ENCODE measurements at regions not wholly inside any gene's neighbourhood (a gene's known extent, or its start where the extent isn't known, plus 50 kb on each side); places are given as distances from the start of the nearest gene placed in this dataset.

DNA sequence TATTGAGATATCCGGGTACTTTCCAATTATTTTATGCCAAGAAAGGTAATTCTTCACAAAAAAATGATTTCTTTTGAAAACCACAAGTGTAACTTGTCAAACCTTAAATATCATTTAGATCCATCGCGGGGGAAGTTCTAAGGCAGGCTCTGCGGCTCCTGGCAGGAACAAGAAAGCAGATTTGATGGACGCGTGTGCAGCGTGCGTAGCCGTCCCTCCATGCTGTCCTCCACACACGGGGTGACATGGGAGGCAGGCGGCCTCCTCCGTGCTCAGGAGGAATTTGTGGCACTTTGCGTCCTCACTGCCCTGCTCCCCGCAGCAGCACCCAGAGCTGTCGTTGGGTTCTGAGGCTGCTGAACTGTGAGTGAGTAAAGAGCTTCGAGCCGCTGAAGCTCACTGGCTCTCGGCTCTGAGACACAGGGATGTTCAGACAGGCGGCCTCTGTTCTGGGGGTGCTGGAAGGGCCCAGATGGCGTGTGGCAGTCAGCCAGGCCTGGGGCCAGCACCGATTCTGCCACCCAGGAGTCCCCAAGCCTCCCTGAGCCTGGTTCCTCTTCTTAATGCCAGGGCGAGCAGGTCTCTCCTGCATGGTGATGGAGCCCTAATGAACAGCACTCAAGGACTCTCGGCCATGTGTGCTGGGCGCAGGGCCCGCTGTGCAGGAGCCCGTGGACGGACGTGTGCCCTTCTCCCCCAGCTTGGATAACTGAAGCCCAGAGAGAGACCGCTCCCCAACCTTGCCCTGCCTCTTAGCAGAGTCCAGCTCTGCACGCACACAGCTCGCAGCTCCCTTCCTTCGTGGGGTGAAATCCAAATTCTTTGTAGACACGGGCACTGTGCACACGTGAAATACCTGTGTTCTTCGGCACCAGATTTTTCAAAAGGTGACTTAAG lies 185.4 kb upstream of the SHH start:
- no peak for DNase-seq
- Histone ChIP-seq H3K9me3 (no peaks in the 10 kb centered on the region), H3K36me3 (no peaks in the 10 kb centered on the region), H3K4me3 (ENCODE audit: low read depth, low read length) (no peak overlapping the region), H3K27me3 (no peaks in the 10 kb centered on the region), H3K4me1 (no peaks in the 10 kb centered on the region)
- TF ChIP-seq, protein P1, sequence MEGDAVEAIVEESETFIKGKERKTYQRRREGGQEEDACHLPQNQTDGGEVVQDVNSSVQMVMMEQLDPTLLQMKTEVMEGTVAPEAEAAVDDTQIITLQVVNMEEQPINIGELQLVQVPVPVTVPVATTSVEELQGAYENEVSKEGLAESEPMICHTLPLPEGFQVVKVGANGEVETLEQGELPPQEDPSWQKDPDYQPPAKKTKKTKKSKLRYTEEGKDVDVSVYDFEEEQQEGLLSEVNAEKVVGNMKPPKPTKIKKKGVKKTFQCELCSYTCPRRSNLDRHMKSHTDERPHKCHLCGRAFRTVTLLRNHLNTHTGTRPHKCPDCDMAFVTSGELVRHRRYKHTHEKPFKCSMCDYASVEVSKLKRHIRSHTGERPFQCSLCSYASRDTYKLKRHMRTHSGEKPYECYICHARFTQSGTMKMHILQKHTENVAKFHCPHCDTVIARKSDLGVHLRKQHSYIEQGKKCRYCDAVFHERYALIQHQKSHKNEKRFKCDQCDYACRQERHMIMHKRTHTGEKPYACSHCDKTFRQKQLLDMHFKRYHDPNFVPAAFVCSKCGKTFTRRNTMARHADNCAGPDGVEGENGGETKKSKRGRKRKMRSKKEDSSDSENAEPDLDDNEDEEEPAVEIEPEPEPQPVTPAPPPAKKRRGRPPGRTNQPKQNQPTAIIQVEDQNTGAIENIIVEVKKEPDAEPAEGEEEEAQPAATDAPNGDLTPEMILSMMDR (IDR thresholded peaks at IDR 0.05; ENCODE audit: low read depth, low read length), result no peak

DNA sequence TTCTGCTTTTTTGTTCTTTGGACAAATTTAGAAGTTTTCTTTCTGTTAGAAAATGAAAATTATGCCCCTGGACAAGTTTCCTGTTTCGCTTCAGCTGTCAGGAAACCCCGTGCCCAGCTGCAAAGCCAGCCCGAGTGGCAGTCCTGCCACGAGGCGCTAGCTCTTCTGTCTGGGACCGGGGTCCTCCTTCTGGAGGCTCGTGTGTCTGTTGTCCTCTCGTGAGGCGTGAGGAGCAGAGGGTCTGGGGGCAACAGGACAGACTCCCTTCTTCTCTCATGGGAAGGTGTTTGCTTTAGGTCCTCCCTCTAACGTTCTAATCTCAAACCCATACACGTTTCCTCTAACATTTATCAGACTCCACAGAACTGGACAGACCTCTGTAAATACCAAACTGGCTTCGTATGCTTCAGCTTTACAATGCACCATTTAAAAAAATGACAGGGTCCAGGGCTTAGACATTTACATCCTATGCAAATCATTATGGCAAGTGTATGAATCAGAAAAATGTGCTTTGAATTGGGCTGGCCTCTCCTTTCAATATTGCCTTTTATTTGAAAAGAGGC lies 184.5 kb upstream of the SHH start:
- Histone ChIP-seq H3K9me3 (no peaks in the 10 kb centered on the region), H3K4me3 (ENCODE audit: low read depth, low read length) (no peak overlapping the region), H3K36me3 (no peaks in the 10 kb centered on the region), H3K4me1 (no peaks in the 10 kb centered on the region), H3K27me3 (no peaks in the 10 kb centered on the region)
- no peak for DNase-seq
- TF ChIP-seq, protein P1 (IDR thresholded peaks at IDR 0.05; ENCODE audit: low read depth, low read length), result no peak

DNA sequence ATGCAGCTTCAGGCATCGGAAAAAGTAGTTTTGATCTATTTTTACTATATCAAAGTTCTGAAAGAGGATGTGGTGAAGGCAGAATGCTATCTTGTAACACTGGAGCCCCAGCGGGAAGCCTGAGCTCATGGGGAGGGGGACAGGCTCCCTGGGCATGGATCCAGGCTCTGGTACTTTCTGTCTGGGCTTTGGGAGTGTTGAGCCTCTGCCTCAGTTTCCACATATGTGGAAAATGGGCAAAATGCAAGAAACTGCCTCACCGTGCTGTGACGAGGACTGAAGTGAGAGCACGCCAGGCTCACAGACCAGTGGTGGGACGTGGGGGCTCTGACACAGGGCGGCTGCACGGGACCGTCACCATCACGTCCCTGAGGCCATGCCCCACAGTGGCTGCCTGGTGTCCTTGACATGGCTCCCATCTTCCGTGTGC lies 182.9 kb upstream of the SHH start:
- DNase-seq, result no peak
- Histone ChIP-seq H3K4me3 (ENCODE audit: low read depth, low read length) (no peak overlapping the region), H3K27me3 (no peaks in the 10 kb centered on the region), H3K4me1 (no peaks in the 10 kb centered on the region), H3K9me3 (no peaks in the 10 kb centered on the region), H3K36me3 (no peaks in the 10 kb centered on the region)
- TF ChIP-seq, protein P1 (IDR thresholded peaks at IDR 0.05; ENCODE audit: low read depth, low read length), result no peak

DNA sequence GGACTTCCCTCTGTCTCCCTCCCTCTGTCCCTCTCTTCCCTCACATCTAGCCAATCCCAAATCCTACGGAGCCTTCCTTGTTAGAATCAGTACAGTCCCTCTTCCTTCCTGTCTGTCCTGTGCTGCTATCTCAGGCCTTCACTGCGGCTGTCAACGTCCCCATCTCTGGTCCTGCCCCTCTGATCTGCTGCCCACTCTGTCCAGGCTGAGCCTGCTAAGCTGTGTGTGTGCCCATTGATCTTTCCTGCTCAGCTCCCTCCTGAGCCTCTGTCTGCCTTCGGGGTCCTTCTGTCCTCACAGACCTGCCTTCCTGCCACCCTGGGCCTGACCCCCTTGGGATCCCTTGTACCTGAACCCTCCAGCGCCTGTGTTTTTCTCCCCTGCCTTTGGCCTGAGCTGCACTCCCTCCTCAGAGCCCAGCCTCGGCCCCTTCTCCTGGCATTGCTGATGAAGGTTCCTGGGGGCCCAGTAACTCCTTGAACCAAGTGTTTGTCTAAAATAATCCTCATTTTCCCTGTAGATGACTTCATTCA lies 182.1 kb upstream of the SHH start:
- TF ChIP-seq, protein P1 (IDR thresholded peaks at IDR 0.05; ENCODE audit: low read depth, low read length), result no peak
- Histone ChIP-seq H3K27me3 (no peaks in the 10 kb centered on the region), H3K4me1 (no peaks in the 10 kb centered on the region)

DNA sequence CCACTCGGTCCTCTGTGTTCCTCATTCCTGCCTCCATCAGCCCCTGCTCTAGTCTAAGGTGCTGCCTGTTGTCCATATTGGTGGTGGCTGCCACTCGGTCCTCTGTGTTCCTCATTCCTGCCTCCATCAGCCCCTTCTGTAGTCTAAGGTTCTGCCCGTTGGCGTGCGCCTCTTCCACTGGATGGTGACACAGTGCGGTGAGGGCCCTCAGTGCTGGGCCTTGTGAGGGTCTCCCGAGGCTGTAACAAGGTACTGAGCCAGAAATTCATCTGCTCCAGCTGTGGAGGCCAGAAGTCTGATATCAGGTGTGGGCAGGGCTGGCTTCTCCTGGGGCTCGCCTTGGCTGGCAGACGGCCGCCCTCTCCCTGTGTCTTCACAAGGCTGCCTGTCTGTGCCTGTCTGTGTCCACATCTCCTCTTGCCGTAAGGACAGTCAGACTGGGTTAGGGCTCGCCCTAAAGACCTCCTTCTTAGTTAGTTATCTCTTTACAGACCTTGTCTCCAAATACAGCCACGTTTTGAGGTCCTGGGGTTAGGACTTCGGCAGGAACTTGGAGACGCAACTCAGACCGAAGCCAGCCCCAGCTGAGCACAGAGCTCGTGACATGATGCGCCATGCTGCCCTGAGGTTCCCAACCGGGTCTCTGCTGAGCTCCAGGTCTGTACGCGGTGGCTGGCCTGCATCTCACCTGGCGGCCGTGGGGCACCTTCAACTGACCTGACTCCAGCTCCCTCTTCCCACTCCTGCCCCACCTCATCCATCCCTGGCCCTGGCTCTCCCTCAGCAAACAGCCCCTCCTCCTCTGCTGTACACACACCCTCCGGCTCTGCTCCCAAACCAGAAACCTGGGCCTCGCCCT lies 181.4 kb upstream of the SHH start:
- Histone ChIP-seq H3K36me3 (no peaks in the 10 kb centered on the region), H3K4me1 (no peaks in the 10 kb centered on the region), H3K9me3 (no peaks in the 10 kb centered on the region), H3K4me3 (ENCODE audit: low read depth, low read length) (no peak overlapping the region), H3K27me3 (no peaks in the 10 kb centered on the region)
- no peak for DNase-seq
- TF ChIP-seq, protein P1 (IDR thresholded peaks at IDR 0.05; ENCODE audit: low read depth, low read length), result no peak

More for the DNA sequence above, 182.1 kb upstream of the SHH start:
- no peaks in the 10 kb centered on the region for H3K36me3 ChIP-seq
- no peaks in the 10 kb centered on the region for H3K9me3 ChIP-seq
- no peak overlapping the region for H3K4me3 ChIP-seq (ENCODE audit: low read depth, low read length)
- no peak for DNase-seq
